ENCODE measurements at regions not wholly inside any gene's neighbourhood (a gene's known extent, or its start where the extent isn't known, plus 50 kb on each side); places are given as distances from the start of the nearest gene placed in this dataset.

- TF ChIP-seq ZNF577 (CRISPR knock-in tag; IDR thresholded peaks at IDR 0.05; ENCODE audit: borderline replicate concordance, low read depth) = no peak
- no peak for TF ChIP-seq NFE2L1 (CRISPR knock-in tag; IDR thresholded peaks at IDR 0.05; ENCODE audit: borderline replicate concordance)
- TF ChIP-seq ZKSCAN8 (CRISPR knock-in tag; IDR thresholded peaks at IDR 0.05; ENCODE audit: borderline replicate concordance) = no peak
- TF ChIP-seq ZNF784 (CRISPR knock-in tag; IDR thresholded peaks at IDR 0.05; ENCODE audit: borderline replicate concordance) = no peak
- TF ChIP-seq ZBTB14 (CRISPR knock-in tag; IDR thresholded peaks at IDR 0.05) = no peak
- no peak for TF ChIP-seq ZNF740 (CRISPR knock-in tag; IDR thresholded peaks at IDR 0.05)
- no peak for TF ChIP-seq ZNF839 (CRISPR knock-in tag; IDR thresholded peaks at IDR 0.05; ENCODE audit: borderline replicate concordance)
- TF ChIP-seq ZNF282 (IDR thresholded peaks at IDR 0.05; ENCODE audit: partially characterized antibody) = no peak
- no peak for TF ChIP-seq ZSCAN30 (CRISPR knock-in tag; IDR thresholded peaks at IDR 0.05)
- TF ChIP-seq GATAD2A (CRISPR knock-in tag; IDR thresholded peaks at IDR 0.05) = no peak
- TF ChIP-seq CAMTA2 (CRISPR knock-in tag; IDR thresholded peaks at IDR 0.05; ENCODE audit: borderline replicate concordance) = no peak
- TF ChIP-seq PLRG1 (conservative IDR thresholded peaks at IDR 0.05) = no peak
- no peak for TF ChIP-seq ZNF644 (CRISPR knock-in tag; IDR thresholded peaks at IDR 0.05; ENCODE audit: low read depth)
- no peak for TF ChIP-seq SIX4 (CRISPR knock-in tag; IDR thresholded peaks at IDR 0.05)
Measured at GRCh38 chr9:27743490-27743889, 170.2 kb upstream of the C9orf72 start (continued).

GRCh38 chr9:27747450-27747849 is 174.2 kb upstream of the C9orf72 start:
- no peak for ATAC-seq
- no peak overlapping the region for H2AFZ ChIP-seq (ENCODE audit: low read length)
- H3K9me3 ChIP-seq (ENCODE audit: low read length) = no peaks in the 10 kb centered on the region
- FAIRE-seq = no peak
- 0% methylated on average over 1 of the region's 1 CpG for WGBS (ENCODE audit: low lambda C conversion rate)
- H3K27me3 ChIP-seq (ENCODE audit: control insufficient read depth in 1 of 2, insufficient read depth in 2 of 2, low read length in 2 of 2) = no peaks in the 10 kb centered on the region
- H3K9ac ChIP-seq (ENCODE audit: insufficient read depth, low read depth, low read length) = no peak overlapping the region
- DNase-seq (ENCODE audit: low spot score) = no peak
- no TSS peak for BruUV-seq (replicated peaks)
- no peaks in the 10 kb centered on the region for H3K36me3 ChIP-seq (replicated peaks in 1 of 2; ENCODE audit: control insufficient read depth in 1 of 2, insufficient read depth in 2 of 2, low read length in 2 of 2)
- ChIA-PET CTCF (ENCODE audit: low intra/inter-chr PET ratio, low total read pairs) (no interaction called here), POLR2A (no interaction called here)
- intact Hi-C loops (cut with micrococcal nuclease; ENCODE audit: unreplicated experiment) = loop anchor here (5.0 kb wide), 1 partner anchor 1230 kb away; no protein-coding TSS in a partner anchor
- no peaks in the 10 kb centered on the region for H3K4me1 ChIP-seq (ENCODE audit: insufficient read depth, low read length)
- no peak overlapping the region for H3K4me3 ChIP-seq (replicated peaks in 1 of 3; ENCODE audit: insufficient read depth in 1 of 3, low read depth in 2 of 3, low read length in 3 of 3)
- no peaks in the 10 kb centered on the region for H3K79me2 ChIP-seq (ENCODE audit: insufficient read depth, low read length)
- no peak overlapping the region for H3K27ac ChIP-seq (ENCODE audit: extremely low read length, insufficient read depth, low read length)
- H4K20me1 ChIP-seq (ENCODE audit: insufficient read depth, low read length) = no peaks in the 10 kb centered on the region
- no peak overlapping the region for H3K4me2 ChIP-seq (ENCODE audit: low read depth, low read length)
- in situ Hi-C loops (cut with HindIII; ENCODE audit: extremely low pct_ligation_motif_present, low pct_unique_long_range_greater_than_20kb) = no loop called here
- TF ChIP-seq GTF2F1 (IDR thresholded peaks at IDR 0.05; ENCODE audit: low read length) = no peak
- no peak for TF ChIP-seq EEA1 (CRISPR knock-in tag; IDR thresholded peaks at IDR 0.05; ENCODE audit: borderline replicate concordance)
- TF ChIP-seq CENPT (CRISPR knock-in tag; IDR thresholded peaks at IDR 0.05; ENCODE audit: low read depth) = no peak
- no peak for TF ChIP-seq NFYB (CRISPR knock-in tag; IDR thresholded peaks at IDR 0.05)
- TF ChIP-seq HNRNPUL1 (IDR thresholded peaks at IDR 0.05; ENCODE audit: low read depth, low read length) = no peak
- TF ChIP-seq FOXP4 (CRISPR knock-in tag; IDR thresholded peaks at IDR 0.05) = no peak
- TF ChIP-seq GRHL1 (CRISPR knock-in tag; conservative IDR thresholded peaks at IDR 0.05) = no peak
